OCI-LY1 (cell line): ENCODE measurements at regions not wholly inside any gene's neighbourhood (a gene's known extent, or its start where the extent isn't known, plus 50 kb on each side); places are given as distances from the start of the nearest gene placed in this dataset.
"Not testable (repeated sequence)": the region's sequence is repeated elsewhere in the genome, so short reads cannot be mapped to it uniquely, and the experiment has no call there.

Source experiments
- H2AFZ ChIP-seq: fragments of 200-600 bp; sonication (generic), shearing (Covaris generic); 2 replicates; pipeline ENCODE4 v1.6.0; 2014; ENCODE audit warnings: antibody characterized with exemption, mild to moderate bottlenecking, low read length
- H3F3A ChIP-seq: fragments of 200-600 bp; sonication (generic), shearing (Covaris generic); 2 replicates; pipeline ENCODE4 v1.6.0; 2014; ENCODE audit warnings: mild to moderate bottlenecking, antibody characterized with exemption, low read length, moderate library complexity; ENCODE audit not compliant: insufficient read depth
- H3K27ac ChIP-seq: fragments of 200-600 bp; sonication (generic); 2 replicates; pipeline ENCODE4 v1.5.1; 2014; ENCODE audit warnings: low read length, mixed run types, mild to moderate bottlenecking, low read depth; ENCODE audit not compliant: poor library complexity, severe bottlenecking
- H3K27me3 ChIP-seq: fragments of 200-600 bp; sonication (generic); 2 replicates; pipeline ENCODE4 v1.6.0; 2014; ENCODE audit warnings: antibody characterized with exemption, mild to moderate bottlenecking, low read length, moderate library complexity; ENCODE audit not compliant: insufficient read depth
- H3K36me3 ChIP-seq: fragments of 200-600 bp; sonication (generic); 2 replicates; pipeline ENCODE4 v1.6.1; 2014; ENCODE audit warnings: mild to moderate bottlenecking, antibody characterized with exemption, low read length, moderate library complexity, mixed read lengths; ENCODE audit not compliant: insufficient read depth
- H3K4me1 ChIP-seq: fragments of 200-600 bp; sonication (generic); 2 replicates; pipeline ENCODE4 v1.5.1; 2014; ENCODE audit warnings: mild to moderate bottlenecking, low read length, moderate library complexity; ENCODE audit not compliant: insufficient read depth, severe bottlenecking
- H3K4me2 ChIP-seq: fragments of 200-600 bp; sonication (generic), shearing (Covaris generic); 2 replicates; pipeline ENCODE4 v1.6.1; 2014; ENCODE audit warnings: low read length
- H3K4me3 ChIP-seq: fragments of 200-600 bp; sonication (generic); 2 replicates; pipeline ENCODE4 v1.5.1; 2014; ENCODE audit warnings: low read length, low read depth, mild to moderate bottlenecking, mixed read lengths; ENCODE audit not compliant: poor library complexity, severe bottlenecking
- H3K79me2 ChIP-seq: fragments of 200-600 bp; shearing (Covaris generic); 2 replicates; pipeline ENCODE4 v1.6.1; 2016; ENCODE audit warnings: mixed run types, low read length, mixed read lengths; ENCODE audit not compliant: insufficient read depth
- H3K9ac ChIP-seq: fragments of 200-600 bp; sonication (generic), shearing (Covaris generic); 2 replicates; pipeline ENCODE4 v1.6.1; 2014; ENCODE audit warnings: mild to moderate bottlenecking, low read length, mixed read lengths
- H3K9me2 ChIP-seq: fragments of 200-600 bp; sonication (generic), shearing (Covaris generic); 2 replicates; pipeline ENCODE4 v1.6.1; 2014; ENCODE audit warnings: low read depth, mild to moderate bottlenecking, low read length, mixed read lengths
- H3K9me3 ChIP-seq: fragments of 200-600 bp; shearing (Covaris generic); 2 replicates; pipeline ENCODE4 v1.6.1; 2014; ENCODE audit warnings: low read length, mixed read lengths
- H4K20me1 ChIP-seq: fragments of 200-600 bp; sonication (generic), shearing (Covaris generic); 2 replicates; pipeline ENCODE4 v1.6.0; 2016; ENCODE audit warnings: mild to moderate bottlenecking, low read length; ENCODE audit not compliant: insufficient read depth
- EZH2 ChIP-seq: fragments of 200-600 bp; sonication (generic), shearing (Covaris generic); IDR thresholded peaks from 2 replicates; pipeline ENCODE4 v1.8.0; 2017; ENCODE audit warnings: borderline replicate concordance, mixed run types, mild to moderate bottlenecking, antibody characterized with exemption, low read length, moderate library complexity, mixed read lengths
- TF ChIP-seq, protein P1 (sequence below): fragments of 200-600 bp; sonication (generic), shearing (Covaris generic); IDR thresholded peaks from 2 replicates; pipeline ENCODE4 v1.5.1; 2017; ENCODE audit warnings: mild to moderate bottlenecking, antibody characterized with exemption, low read length, moderate library complexity, mixed read lengths

DNA sequence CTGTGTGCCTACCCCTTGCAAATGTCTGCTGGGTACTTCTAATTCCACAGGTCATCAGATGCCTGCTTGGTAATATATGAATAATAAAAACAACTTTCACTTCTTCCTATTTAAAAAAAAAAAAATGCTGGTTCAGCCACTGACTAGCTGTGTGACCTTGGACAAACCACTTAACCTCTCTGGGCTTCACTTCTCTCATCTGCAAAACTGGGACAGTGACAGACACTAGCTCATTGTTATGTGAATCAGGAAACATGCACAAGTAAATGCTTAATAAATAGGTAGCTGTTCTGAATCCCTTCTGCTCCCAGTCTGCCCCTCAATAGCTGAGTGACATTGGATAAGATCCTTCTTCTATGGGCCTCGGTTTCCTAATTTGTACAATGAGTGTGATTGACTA is 62.6 kb upstream of the HAND1 start:
- Histone ChIP-seq H3K27me3 (0 out of 2 replicates have a peak, but pooled peaks cover 2% of the 10 kb centered on the region), H3K4me1 (no peaks in the 10 kb centered on the region), H3F3A (no peaks in the 10 kb centered on the region), H3K79me2 (no peaks in the 10 kb centered on the region), H3K9ac (no peak overlapping the region), H3K27ac (no peak overlapping the region), H3K4me3 (no peak overlapping the region), H3K9me2 (no peaks in the 10 kb centered on the region), H3K4me2 (no peak overlapping the region), H3K9me3 (no peaks in the 10 kb centered on the region), H3K36me3 (no peaks in the 10 kb centered on the region), H4K20me1 (no peaks in the 10 kb centered on the region), H2AFZ (no peak overlapping the region)
- TF ChIP-seq, protein P1, sequence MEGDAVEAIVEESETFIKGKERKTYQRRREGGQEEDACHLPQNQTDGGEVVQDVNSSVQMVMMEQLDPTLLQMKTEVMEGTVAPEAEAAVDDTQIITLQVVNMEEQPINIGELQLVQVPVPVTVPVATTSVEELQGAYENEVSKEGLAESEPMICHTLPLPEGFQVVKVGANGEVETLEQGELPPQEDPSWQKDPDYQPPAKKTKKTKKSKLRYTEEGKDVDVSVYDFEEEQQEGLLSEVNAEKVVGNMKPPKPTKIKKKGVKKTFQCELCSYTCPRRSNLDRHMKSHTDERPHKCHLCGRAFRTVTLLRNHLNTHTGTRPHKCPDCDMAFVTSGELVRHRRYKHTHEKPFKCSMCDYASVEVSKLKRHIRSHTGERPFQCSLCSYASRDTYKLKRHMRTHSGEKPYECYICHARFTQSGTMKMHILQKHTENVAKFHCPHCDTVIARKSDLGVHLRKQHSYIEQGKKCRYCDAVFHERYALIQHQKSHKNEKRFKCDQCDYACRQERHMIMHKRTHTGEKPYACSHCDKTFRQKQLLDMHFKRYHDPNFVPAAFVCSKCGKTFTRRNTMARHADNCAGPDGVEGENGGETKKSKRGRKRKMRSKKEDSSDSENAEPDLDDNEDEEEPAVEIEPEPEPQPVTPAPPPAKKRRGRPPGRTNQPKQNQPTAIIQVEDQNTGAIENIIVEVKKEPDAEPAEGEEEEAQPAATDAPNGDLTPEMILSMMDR, result no peak
- TF ChIP-seq EZH2, result no peak

DNA sequence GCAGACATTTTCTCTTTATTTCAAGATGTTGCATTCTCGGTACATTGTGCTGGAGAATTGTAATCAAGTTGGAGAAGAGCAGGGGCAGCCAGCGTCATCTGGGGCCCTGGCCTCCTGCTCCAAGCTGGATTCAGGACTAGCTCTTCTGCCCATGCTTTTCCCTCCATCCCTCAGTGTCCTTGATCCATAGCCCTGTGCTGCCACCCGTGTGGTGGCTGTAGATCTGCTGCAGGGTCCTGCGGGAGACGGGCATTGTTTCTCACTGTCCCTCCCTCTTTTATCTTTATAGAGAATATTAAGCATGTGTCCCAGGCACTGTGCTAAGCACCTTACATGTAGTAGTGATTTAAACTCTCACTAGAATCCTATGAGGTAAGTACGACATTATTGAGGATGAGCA is 60.5 kb upstream of the HAND1 start:
- Histone ChIP-seq H3K9me2 (no peaks in the 10 kb centered on the region), H2AFZ (no peak overlapping the region)
- no peak for TF ChIP-seq EZH2
- TF ChIP-seq, protein P1, result no peak

DNA sequence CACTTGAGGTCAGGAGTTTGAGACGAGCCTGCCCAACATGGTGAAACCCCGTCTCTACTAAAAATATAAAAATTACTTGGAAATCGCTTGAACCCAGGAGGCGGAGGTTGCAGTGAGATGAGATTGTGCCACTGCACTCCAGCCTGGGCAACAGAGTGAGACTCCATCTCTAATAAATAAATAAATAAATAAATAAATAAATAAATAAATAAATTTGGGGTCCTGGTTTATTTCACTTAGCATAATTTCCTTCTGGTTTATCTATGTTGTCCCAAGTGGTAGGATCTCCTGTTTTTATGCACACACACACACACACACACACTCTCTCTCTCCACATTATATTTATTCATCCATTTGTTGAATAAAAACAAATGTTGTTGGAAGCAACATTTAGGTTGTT is 58.4 kb upstream of the HAND1 start:
- not testable (repeated sequence) for H3K4me3 ChIP-seq, H3K27ac ChIP-seq, H3K9me2 ChIP-seq, H3K4me2 ChIP-seq, H2AFZ ChIP-seq, H3K9ac ChIP-seq, H3K27me3 ChIP-seq, H4K20me1 ChIP-seq, H3K36me3 ChIP-seq, H3K9me3 ChIP-seq, H3F3A ChIP-seq, H3K4me1 ChIP-seq, H3K79me2 ChIP-seq

More for the DNA sequence above, 60.5 kb upstream of the HAND1 start:
- Histone ChIP-seq H3K27me3 (no peaks in the 10 kb centered on the region), H3K4me2 (no peak overlapping the region), H3K4me3 (no peak overlapping the region), H3K4me1 (no peaks in the 10 kb centered on the region), H3K9me3 (no peaks in the 10 kb centered on the region), H4K20me1 (no peaks in the 10 kb centered on the region), H3K9ac (no peak overlapping the region), H3K79me2 (no peaks in the 10 kb centered on the region), H3K36me3 (no peaks in the 10 kb centered on the region), H3F3A (no peaks in the 10 kb centered on the region), H3K27ac (no peak overlapping the region)

DNA sequence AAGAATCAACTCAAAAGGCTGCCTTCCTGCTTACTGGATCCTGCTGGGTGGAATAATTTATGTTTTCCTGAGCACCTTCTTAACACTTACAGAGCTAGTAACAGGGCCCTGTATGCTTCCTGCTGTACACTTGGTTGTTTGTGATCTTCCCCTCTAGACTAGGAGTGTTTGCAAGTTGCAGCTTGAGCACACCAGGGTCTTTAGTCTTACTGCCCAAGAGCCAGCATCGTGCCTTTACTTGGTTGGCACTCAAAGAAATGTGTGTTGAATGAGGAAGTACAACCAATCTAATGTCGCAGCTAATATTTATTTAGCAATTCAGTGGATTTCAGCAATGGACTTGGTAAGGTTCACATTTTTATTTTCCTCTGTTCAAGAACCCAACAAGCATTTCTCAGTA is 57.5 kb upstream of the HAND1 start:
- H3K9me3 ChIP-seq, result no peaks in the 10 kb centered on the region
- H3F3A ChIP-seq, result no peaks in the 10 kb centered on the region
- H3K27me3 ChIP-seq, result no peaks in the 10 kb centered on the region
- no peak overlapping the region for H2AFZ ChIP-seq
- no peak for TF ChIP-seq EZH2
- H3K4me2 ChIP-seq, result no peak overlapping the region
- no peaks in the 10 kb centered on the region for H3K9me2 ChIP-seq
- H3K36me3 ChIP-seq, result no peaks in the 10 kb centered on the region
- no peaks in the 10 kb centered on the region for H3K4me1 ChIP-seq
- no peaks in the 10 kb centered on the region for H3K79me2 ChIP-seq
- H4K20me1 ChIP-seq, result no peaks in the 10 kb centered on the region
- no peak overlapping the region for H3K27ac ChIP-seq
- H3K4me3 ChIP-seq, result no peak overlapping the region
- no peak overlapping the region for H3K9ac ChIP-seq
